Progenitor cell of endocrine pancreas (in vitro differentiated cells): ENCODE measurements at regions not wholly inside any gene's neighbourhood (a gene's known extent, or its start where the extent isn't known, plus 50 kb on each side); places are given as distances from the start of the nearest gene placed in this dataset.
"Not testable (repeated sequence)": the region's sequence is repeated elsewhere in the genome, so short reads cannot be mapped to it uniquely, and the experiment has no call there.

ENCODE experiments used
- DNase-seq: peaks from one replicate; pipeline ENCODE4 v3.0.0; 2021; ENCODE audit warnings: low spot score; ENCODE audit not compliant: unreplicated experiment
- H3K27ac Mint-ChIP-seq: 2 replicates; pipeline ENCODE4 v1.8.0; 2021; ENCODE audit warnings: mild to moderate bottlenecking, moderate library complexity, mixed read lengths
- H3K27me3 Mint-ChIP-seq: 2 replicates; pipeline ENCODE4 v1.8.0; 2021; ENCODE audit warnings: mixed read lengths
- H3K36me3 Mint-ChIP-seq: 2 replicates; pipeline ENCODE4 v1.8.0; 2022; ENCODE audit warnings: mixed read lengths; ENCODE audit not compliant: insufficient read depth
- H3K4me1 Mint-ChIP-seq: 2 replicates; pipeline ENCODE4 v1.8.0; 2021; ENCODE audit warnings: low read depth, mixed read lengths
- H3K4me3 Mint-ChIP-seq: 2 replicates; pipeline ENCODE4 v1.8.0; 2021; ENCODE audit warnings: low read depth, mild to moderate bottlenecking, moderate library complexity, mixed read lengths
- H3K9me3 Mint-ChIP-seq: 2 replicates; pipeline ENCODE4 v1.8.0; 2021; ENCODE audit warnings: low read depth, mixed read lengths
- CTCF ChIP-seq: fragments of 200-600 bp; sonication (generic); IDR thresholded peaks from one replicate; pipeline ENCODE4 v1.5.0; 2021; ENCODE audit warnings: antibody characterized with exemption, mild to moderate bottlenecking; ENCODE audit not compliant: unreplicated experiment

GRCh38 chr12:112705037-112705632 lies 86.4 kb upstream of the RPH3A start:
- TF ChIP-seq CTCF: no peak
- Mint-ChIP-seq H3K4me3 (no peak overlapping the region), H3K4me1 (no peaks in the 10 kb centered on the region), H3K27me3 (peaks cover 30% of the 10 kb centered on the region), H3K9me3 (no peaks in the 10 kb centered on the region), H3K27ac (no peak overlapping the region), H3K36me3 (no peaks in the 10 kb centered on the region)
- DNase-seq: no peak

GRCh38 chr12:112710414-112710813 lies 81.1 kb upstream of the RPH3A start:
- TF ChIP-seq CTCF: no peak
- Mint-ChIP-seq H3K36me3 (no peaks in the 10 kb centered on the region), H3K9me3 (no peaks in the 10 kb centered on the region), H3K4me3 (no peak overlapping the region), H3K27me3 (peaks cover 10% of the 10 kb centered on the region), H3K27ac (no peak overlapping the region), H3K4me1 (no peaks in the 10 kb centered on the region)
- DNase-seq: no peak

GRCh38 chr12:112711026-112711425 lies 80.5 kb upstream of the RPH3A start:
- TF ChIP-seq CTCF: no peak
- no peak for DNase-seq
- Mint-ChIP-seq H3K9me3 (no peaks in the 10 kb centered on the region), H3K27me3 (peaks cover 10% of the 10 kb centered on the region), H3K36me3 (no peaks in the 10 kb centered on the region), H3K4me1 (no peaks in the 10 kb centered on the region), H3K4me3 (no peak overlapping the region), H3K27ac (no peak overlapping the region)

- peaks cover 8% of the 10 kb centered on the region for H3K27me3 Mint-ChIP-seq
- H3K36me3 Mint-ChIP-seq: no peaks in the 10 kb centered on the region
- no peaks in the 10 kb centered on the region for H3K4me1 Mint-ChIP-seq
- TF ChIP-seq CTCF: no peak
- H3K4me3 Mint-ChIP-seq: no peak overlapping the region
- H3K27ac Mint-ChIP-seq: no peak overlapping the region
- no peak for DNase-seq
- H3K9me3 Mint-ChIP-seq: no peaks in the 10 kb centered on the region
Measured at GRCh38 chr12:112711507-112711906, 80.0 kb upstream of the RPH3A start.

- not testable (repeated sequence) for DNase-seq, H3K36me3 Mint-ChIP-seq, H3K27me3 Mint-ChIP-seq, H3K4me3 Mint-ChIP-seq, H3K4me1 Mint-ChIP-seq, H3K27ac Mint-ChIP-seq, H3K9me3 Mint-ChIP-seq
Measured at GRCh38 chr12:112712751-112713150, 78.8 kb upstream of the RPH3A start.

GRCh38 chr12:112713471-112713870 lies 78.1 kb upstream of the RPH3A start:
- TF ChIP-seq CTCF: no peak
- no peak for DNase-seq
- no peaks in the 10 kb centered on the region for H3K9me3 Mint-ChIP-seq
- no peaks in the 10 kb centered on the region for H3K4me1 Mint-ChIP-seq
- H3K36me3 Mint-ChIP-seq: no peaks in the 10 kb centered on the region
- H3K27me3 Mint-ChIP-seq: peaks cover 8% of the 10 kb centered on the region
- H3K4me3 Mint-ChIP-seq: no peak overlapping the region
- no peak overlapping the region for H3K27ac Mint-ChIP-seq
